GM21717 (cell line): ENCODE measurements at regions not wholly inside any gene's neighbourhood (a gene's known extent, or its start where the extent isn't known, plus 50 kb on each side); places are given as distances from the start of the nearest gene placed in this dataset.

Experiments used
- ATAC-seq: cut with Tn5 transposase; IDR thresholded peaks from one replicate; pipeline ENCODE4 v1.9.1; 2021; ENCODE audit warnings: mild to moderate bottlenecking, moderate library complexity; ENCODE audit not compliant: unreplicated experiment

DNA sequence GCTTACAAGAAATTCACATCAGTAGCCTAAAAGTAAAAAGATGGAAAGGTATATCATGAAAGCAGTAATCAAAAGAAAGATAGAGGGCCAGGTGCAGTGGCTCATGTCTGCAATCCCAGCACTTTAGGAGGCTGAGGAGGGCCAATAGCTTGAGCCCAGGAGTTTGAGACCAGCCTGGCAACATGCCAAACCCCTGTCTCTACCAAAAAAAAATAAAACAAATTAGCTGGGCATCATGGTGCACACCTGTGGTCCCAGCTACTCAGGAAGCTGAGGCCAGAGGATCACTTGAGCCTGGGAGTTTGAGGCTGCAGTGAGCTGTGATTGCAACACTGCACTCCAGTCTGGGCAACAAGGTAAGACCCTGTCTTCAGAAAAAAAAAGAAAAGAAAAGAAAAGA lies 55.5 kb downstream of the GSPT2 start:
- no peak for ATAC-seq

DNA sequence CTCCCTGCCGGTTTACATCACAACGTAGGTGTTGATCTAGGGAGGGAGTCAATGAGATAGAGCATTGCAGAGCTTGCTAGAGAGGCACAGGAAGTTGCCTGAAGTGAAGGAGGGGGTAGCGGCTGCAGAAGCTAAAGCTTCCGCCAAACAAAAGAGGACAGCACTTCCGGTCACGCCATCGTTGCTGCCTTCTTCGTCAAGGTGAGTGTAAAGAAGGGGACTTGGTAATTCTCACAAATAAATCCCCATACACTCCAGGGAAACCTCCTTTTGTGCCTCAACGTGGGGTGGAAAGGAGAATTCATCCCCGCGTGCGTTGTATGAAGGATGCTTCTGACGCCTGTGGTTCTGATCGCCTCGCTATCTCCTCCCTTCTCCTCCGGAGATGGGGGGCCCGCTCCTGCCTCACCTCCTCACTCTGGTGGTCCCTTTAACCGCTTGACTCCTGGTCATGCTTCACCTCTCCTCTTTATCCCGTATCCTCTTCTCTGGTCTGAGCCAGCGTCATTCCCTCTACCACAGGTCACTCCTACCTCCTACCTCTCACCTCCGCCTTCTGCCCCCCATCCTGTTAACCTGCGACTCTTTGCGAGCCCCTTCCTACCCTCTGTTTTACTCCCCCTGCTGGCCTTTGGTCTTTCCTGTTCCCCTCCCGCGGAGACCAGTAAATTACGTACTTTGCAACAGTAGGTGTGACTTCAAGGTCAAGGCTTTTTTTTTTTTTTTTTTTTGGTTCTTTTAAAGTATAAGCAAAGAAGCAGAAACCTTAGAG lies 59.9 kb downstream of the GSPT2 start:
- peak; percentile 83 for ATAC-seq

- no peak for ATAC-seq
Measured at GRCh38 chrX:51803833-51804232, 60.6 kb downstream of the GSPT2 start.

DNA sequence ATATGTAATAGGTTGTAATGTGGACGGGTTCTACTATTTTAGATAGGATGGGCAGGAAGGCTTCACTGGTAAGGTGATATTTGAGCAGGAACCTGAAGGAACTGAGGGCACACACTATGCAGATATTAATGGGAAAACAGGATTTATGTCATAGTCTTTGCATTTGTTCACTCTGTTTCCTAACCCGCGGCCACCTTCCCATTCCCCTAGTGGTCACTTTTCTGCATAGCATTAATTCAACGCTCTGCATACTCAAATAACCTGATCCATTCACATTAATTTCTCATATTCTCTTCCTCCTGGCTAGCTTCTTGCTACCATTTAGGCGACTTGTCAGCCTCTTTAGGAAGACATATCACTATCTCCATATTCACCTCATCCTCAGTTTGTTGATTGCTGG lies 61.5 kb downstream of the GSPT2 start:
- no peak for ATAC-seq

GRCh38 chrX:51813886-51814460 lies 70.7 kb downstream of the GSPT2 start:
- no peak for ATAC-seq

GRCh38 chrX:51824061-51824460 lies 69.4 kb upstream of the MAGED1 start:
- ATAC-seq, result no peak

DNA sequence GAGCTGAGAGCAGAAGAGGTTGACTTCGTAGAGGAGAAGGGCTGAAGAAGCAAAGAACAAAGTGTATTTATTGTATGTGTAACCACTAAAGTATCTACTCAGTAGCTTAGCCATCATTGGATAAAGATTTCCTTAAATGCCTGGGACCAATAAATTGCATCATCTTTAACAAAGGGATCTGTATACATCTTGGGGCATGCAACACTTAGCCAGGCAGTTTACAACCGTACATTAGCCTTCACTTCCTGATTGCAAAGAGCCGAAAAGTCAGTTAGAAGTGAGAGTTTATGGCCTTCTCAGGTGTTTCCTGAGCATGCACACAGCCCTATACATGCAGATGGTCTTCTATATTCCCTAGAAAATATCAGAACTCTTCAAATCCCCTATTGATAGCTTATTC lies 68.0 kb upstream of the MAGED1 start:
- ATAC-seq, result no peak

DNA sequence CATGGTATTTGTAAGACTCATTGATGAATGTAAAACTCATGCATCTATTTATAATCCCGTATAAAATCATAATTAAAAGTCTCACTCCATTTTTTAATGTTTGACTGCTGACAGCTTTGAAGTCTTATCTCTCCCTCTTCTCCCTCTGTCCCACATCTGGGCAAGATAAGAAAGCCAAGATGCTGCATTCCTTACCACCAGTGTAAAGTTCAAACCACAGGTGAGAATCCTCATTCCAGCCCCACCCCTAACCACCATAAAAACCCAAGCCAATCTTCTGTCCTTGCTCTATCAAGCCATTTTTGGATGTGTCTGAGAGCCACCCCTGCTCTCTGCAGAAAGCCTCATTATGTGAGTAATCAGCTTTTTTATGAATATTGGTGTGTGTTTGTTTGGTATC lies 59.3 kb upstream of the MAGED1 start:
- no peak for ATAC-seq

- ATAC-seq, result no peak
Measured at GRCh38 chrX:51836823-51837222, 56.6 kb upstream of the MAGED1 start.

GRCh38 chrX:51837451-51837850 lies 56.0 kb upstream of the MAGED1 start:
- ATAC-seq, result no peak

- ATAC-seq, result no peak
Measured at GRCh38 chrX:51837921-51838320, 55.5 kb upstream of the MAGED1 start.
